ENCODE measurements at regions not wholly inside any gene's neighbourhood (a gene's known extent, or its start where the extent isn't known, plus 50 kb on each side); places are given as distances from the start of the nearest gene placed in this dataset.

GRCh38 chr10:69684020-69684980 lies 54.3 kb downstream of the FAM241B start:
- DNase-seq (ENCODE audit: low spot score): no peak
- intact Hi-C loops (cut with DNase I): no loop called here

GRCh38 chr10:69684981-69685353 lies 54.9 kb downstream of the FAM241B start:
- intact Hi-C loops (cut with DNase I): no loop called here
- no peak for DNase-seq (ENCODE audit: low spot score)

GRCh38 chr10:69685426-69685801 lies 55.4 kb downstream of the FAM241B start:
- intact Hi-C loops (cut with DNase I): no loop called here
- no peak for DNase-seq (ENCODE audit: low spot score)

GRCh38 chr10:69685802-69686585 lies 55.9 kb downstream of the FAM241B start:
- intact Hi-C loops (cut with DNase I): no loop called here
- no peak for DNase-seq (ENCODE audit: low spot score)

GRCh38 chr10:69686866-69687265 lies 56.8 kb downstream of the FAM241B start:
- DNase-seq (ENCODE audit: low spot score): no peak
- intact Hi-C loops (cut with DNase I): no loop called here

GRCh38 chr10:69687426-69687825 lies 57.4 kb downstream of the FAM241B start:
- intact Hi-C loops (cut with DNase I): no loop called here
- no peak for DNase-seq (ENCODE audit: low spot score)

- no peak for DNase-seq (ENCODE audit: low spot score)
- intact Hi-C loops (cut with DNase I): loop anchor here (1.0 to 10.0 kb wide), 3 partner anchors 32 to 223 kb away; no protein-coding TSS in a partner anchor
These were observed 62.2 kb downstream of the FAM241B start for GRCh38 chr10:69692267-69692666.

- intact Hi-C loops (cut with DNase I): loop anchor here (1.0 to 10.0 kb wide), 3 partner anchors 33 to 222 kb away; no protein-coding TSS in a partner anchor
- DNase-seq (ENCODE audit: low spot score): no peak
These were observed 62.8 kb downstream of the FAM241B start for GRCh38 chr10:69692891-69693290.

- intact Hi-C loops (cut with DNase I): loop anchor here (2.0 to 10.0 kb wide), 2 partner anchors 75 to 221 kb away; no protein-coding TSS in a partner anchor
- DNase-seq (ENCODE audit: low spot score): no peak
These were observed 63.8 kb downstream of the FAM241B start for GRCh38 chr10:69693886-69694285.

GRCh38 chr10:69696073-69696731 lies 66.2 kb downstream of the FAM241B start:
- DNase-seq (ENCODE audit: low spot score): no peak
- intact Hi-C loops (cut with DNase I): loop anchor here in 1 of 2 donors (10.0 kb wide), 1 partner anchor 219 kb away; no protein-coding TSS in a partner anchor

- no peak for DNase-seq (ENCODE audit: low spot score)
- intact Hi-C loops (cut with DNase I): loop anchor here in 1 of 2 donors (10.0 kb wide), 1 partner anchor 218 kb away; no protein-coding TSS in a partner anchor
These were observed 67.0 kb downstream of the FAM241B start for GRCh38 chr10:69697006-69697405.

- no peak for DNase-seq (ENCODE audit: low spot score)
- intact Hi-C loops (cut with DNase I): no loop called here
These were observed 73.2 kb downstream of the FAM241B start for GRCh38 chr10:69703256-69703655.

GRCh38 chr10:69703766-69704630 lies 74.0 kb downstream of the FAM241B start:
- no peak for DNase-seq (ENCODE audit: low spot score)
- intact Hi-C loops (cut with DNase I): no loop called here

- peak; percentile 49 for DNase-seq (ENCODE audit: low spot score)
- intact Hi-C loops (cut with DNase I): no loop called here
These were observed 79.4 kb downstream of the FAM241B start for GRCh38 chr10:69709366-69709941.

GRCh38 chr10:69710008-69710888 lies 80.2 kb downstream of the FAM241B start:
- intact Hi-C loops (cut with DNase I): loop anchor here in 1 of 2 donors (5.0 kb wide), 1 partner anchor 678 kb away; no protein-coding TSS in a partner anchor
- peak; percentile 41 for DNase-seq (ENCODE audit: low spot score)

- intact Hi-C loops (cut with DNase I): loop anchor here in 1 of 2 donors (5.0 kb wide), 1 partner anchor 680 kb away; no protein-coding TSS in a partner anchor
- DNase-seq (ENCODE audit: low spot score): peak; percentile 62
These were observed 82.3 kb downstream of the FAM241B start for GRCh38 chr10:69712342-69712741.

GRCh38 chr10:69714572-69714971 lies 84.5 kb downstream of the FAM241B start:
- DNase-seq (ENCODE audit: low spot score): no peak
- intact Hi-C loops (cut with DNase I): loop anchor here in 1 of 2 donors (5.0 kb wide), 1 partner anchor 682 kb away; no protein-coding TSS in a partner anchor
